Hippocampal formation (tissue), 2 donors: ENCODE measurements at regions not wholly inside any gene's neighbourhood (a gene's known extent, or its start where the extent isn't known, plus 50 kb on each side); places are given as distances from the start of the nearest gene placed in this dataset.

Experiments
- DNase-seq, 2 donors: peaks; one replicate each; lab custom pipeline; 2025; lab: John Stamatoyannopoulos, UW

DNA sequence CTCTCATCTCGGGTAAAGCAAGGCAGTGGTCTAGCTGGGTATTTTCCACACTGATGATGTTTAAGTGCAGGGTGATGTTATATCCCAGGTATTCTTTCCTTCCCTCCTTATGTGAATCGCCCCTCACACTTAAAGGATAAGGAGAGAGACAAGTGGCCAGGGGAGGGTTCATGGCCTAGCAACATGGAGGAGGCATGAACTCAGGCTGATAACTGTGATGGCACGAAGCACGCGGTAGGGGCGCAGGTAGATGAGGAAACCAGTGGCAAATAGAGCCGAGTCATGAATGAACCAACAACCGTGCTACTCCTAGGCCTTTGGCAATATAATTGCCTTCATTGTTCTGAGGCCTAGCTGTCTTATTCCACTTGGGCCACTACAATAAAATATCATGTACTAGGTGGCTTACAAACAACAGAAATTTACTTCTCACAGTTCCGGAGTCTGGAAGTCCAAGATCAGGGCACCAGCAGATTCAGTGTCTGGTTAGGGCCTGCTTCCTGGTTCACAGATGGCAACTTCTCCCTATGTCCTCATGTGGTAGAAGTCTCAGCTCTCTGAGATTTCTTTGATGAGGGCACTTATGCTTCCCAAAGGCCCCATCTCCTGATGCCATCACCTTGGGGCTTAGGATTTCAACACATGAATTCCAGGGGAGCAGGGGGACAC, 56.0 kb upstream of the PIK3CG start:
- DNase-seq, result no peak

DNA sequence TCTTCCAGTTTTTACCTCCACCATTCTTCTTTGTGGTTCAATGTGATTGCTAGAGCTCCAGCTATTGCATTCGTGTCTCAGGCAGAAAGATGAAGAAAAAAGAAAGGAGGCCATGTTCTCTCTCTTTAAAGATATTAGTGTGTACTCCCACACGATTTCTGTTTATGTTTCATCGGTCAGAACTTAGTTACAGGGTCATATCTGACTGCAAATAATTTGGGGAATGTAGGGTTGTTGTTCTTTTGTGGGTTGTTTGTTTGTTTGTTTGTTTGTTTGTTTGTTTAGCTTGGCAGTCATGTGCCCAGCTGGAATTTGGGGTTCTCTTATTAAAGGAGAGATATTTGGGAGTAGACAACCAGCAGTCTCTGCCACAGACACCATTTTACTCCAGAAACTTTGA, 53.6 kb upstream of the PIK3CG start:
- DNase-seq, result no peak

DNA sequence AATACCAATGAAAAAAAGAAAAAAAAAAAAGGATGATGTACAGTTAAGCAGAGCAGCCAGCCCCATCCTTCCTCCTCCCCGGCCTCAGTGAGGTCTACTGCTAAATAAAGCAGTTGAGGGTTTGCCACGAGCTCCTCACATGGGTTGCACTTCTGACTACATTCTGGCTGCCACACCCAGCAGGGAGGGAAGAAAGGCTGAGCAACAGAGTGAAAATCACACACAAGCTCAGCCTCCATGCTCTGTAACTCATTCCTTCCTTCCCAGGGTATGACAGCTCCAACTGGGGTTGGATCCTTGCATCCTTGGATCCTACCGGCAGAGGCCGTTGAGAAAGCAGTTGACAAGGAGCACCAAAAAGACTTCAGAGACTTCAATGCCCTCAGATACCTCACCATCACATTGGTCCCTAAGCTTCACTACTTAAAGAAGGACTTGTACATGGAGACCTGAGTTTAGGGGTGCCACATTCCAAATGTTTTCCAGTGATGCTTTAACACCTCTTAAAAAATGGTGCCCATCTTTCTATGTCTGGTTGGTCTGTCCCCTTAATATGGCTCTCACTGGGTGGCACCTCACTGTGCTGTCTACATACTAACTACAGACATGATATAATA, 52.9 kb upstream of the PIK3CG start:
- DNase-seq, result peak in 1 of 2 donors; percentile 19

DNA sequence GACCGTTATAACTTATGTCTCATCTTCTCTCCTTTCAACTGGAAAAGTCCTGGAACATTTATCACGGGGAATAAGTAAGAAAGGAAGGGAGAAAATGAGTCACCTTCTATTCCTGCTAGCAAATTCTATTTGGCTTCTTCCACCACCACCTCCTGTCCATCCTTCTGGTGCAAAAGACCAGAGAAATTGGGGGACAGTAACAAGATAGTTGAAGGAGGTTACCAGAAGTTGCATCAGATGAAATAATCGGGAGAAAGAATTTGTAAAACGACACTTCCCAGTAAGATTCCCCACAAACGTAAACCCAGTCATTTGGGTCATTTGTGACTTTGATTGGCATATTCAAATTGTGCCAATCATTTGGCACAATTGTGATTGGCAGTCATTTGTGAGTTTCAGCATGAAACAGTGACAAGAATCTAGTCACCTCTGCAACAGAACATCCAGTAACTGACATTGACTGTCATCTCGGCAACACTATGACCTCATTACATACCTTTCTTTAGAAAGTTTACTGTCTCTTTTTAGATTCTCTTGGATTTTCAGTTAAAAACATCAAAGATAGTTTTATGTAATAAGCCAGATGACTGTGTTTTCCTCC, 51.3 kb upstream of the PIK3CG start:
- DNase-seq, result no peak

DNA sequence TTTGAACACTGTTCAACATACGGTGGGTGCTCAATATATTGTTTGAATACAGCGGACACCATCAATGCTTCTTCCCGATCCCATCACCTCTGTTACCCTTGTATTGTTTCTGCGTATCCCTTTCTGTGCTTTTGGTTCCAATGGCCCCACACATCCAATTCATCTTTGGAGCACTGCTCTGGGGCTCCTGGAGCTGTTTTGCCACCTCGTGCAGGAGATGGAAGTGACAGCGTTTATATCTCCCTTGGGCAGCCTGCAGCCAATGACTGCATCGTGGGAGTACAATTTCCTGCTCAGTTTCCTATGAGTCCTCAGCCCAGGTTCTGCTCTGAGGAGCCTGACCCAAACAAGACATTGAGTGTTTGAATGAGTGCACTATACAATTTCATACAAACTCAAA, 50.2 kb upstream of the PIK3CG start:
- no peak for DNase-seq
